HuH-7.5 (cell line): ENCODE measurements at regions not wholly inside any gene's neighbourhood (a gene's known extent, or its start where the extent isn't known, plus 50 kb on each side); places are given as distances from the start of the nearest gene placed in this dataset.

Experiments used
- DNase-seq: peaks from one replicate; pipeline ENCODE4 v3.0.0; 2011; ENCODE audit warnings: low spot score

DNA sequence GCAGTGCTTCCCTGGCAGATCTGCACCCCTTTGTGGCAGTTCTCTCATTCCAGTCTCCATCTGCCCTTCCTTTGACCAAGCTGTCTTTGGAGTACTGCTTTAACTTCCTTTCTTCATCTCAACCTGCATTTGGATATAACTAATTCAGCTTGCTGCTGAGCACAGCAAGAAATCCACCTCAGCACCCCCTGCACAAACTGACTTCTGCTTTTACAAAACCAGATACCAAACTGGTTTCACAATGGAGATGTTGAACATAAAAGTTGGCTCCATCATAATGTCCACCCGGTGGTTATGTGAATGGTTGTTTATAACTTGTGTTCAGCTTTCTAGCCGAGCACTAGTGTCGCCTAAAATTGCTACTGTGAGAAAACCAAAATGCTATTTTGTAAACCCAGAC is 341.1 kb upstream of the SEMA6D start:
- DNase-seq = no peak

DNA sequence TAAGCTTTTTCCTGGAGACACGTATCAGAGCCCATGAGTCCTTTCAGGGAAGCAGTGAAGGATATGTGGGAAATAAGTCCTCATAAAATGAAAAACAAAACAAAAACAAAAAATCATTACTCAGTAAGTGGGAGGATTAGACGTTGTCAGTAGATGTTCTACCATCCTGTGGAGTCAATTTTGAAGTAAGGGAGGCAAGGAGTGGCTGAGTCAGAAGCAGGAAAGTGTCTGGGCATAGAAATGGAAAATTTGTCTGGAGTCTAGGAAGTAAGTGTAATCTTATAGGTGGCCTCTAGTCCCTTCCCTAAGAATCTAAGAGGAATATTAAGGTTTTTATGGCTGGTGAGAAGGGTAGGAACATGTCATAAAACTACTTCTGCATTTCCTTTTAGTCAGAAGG is 339.8 kb upstream of the SEMA6D start:
- DNase-seq = no peak

GRCh38 chr15:47378527-47378926 is 338.8 kb upstream of the SEMA6D start:
- DNase-seq = no peak

DNA sequence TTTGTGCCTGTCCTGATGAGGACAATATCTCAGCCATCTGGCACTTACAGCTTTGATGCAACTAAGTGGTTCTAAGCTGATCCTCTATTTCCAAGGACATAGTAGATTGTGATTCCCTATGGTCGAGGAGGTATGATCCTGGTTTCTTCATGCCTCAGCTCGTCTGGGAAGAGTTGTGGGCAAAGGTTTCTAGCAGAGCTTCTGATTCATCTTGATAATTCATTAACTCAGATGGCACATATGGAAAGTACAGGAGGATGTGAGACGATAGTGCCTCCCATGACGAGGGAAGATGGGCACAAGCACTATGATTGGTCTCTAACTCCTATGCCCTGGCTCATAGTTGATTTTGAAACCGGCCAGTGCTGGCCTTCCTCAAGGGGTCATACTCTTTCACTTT is 334.2 kb upstream of the SEMA6D start:
- DNase-seq = no peak

GRCh38 chr15:47383801-47384200 is 333.5 kb upstream of the SEMA6D start:
- DNase-seq = no peak

DNA sequence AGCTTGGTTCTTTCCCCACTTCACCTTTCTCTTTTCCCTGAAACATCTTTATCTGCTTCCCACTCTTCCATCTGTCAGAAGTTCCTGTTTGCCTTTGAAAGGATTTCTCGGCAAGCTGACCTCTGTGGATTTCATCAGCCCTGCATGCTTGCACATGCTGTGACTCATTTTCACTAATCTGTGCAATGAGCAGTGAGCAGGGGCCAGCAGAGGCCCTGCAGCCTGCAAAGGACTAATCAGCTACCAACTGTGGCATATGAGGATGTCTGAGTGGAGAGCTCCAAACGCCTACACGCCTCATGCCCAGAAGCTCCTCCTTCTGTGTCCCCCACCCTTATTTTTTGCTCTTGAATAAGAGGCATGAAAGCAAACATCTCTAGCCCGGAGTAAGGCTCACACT is 333.0 kb upstream of the SEMA6D start:
- no peak for DNase-seq

DNA sequence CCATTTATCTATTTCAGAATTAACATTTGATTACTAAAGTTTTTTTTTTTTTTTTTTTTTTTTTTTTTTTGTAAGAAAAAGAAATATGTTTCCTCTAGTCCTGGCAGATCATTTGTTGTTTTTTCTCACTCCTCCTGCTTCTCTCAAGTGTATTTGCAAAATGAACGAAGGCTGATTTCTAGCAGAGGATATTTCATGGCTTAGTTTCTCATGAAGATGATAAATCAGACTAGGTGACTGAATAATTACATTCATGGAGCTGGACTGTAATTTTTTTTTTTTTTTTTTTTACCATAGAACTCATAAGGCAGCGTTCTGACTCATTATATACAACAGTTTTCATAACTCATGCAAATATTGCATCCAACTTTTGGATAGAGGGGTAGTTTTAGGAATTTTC is 332.5 kb upstream of the SEMA6D start:
- no peak for DNase-seq

GRCh38 chr15:47386459-47386858 is 330.8 kb upstream of the SEMA6D start:
- DNase-seq = no peak

DNA sequence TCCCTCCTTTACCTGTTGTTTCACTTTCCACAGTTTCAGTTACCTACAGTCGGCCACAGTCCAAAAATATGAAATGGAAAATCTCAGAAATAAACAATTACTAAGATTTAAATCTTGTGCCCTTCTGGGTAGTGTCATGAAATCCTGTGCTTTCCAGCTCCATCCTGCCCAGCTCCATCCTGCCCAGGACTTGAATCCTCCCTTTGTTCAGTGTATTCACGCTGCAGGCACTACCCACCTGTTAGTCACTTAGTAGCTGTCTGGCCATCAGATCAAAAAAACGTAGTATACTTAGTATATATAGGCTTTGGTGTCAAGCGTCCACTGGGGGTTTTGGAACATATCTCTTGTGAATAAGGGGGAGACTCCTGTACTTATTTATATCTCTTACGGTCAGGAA is 329.0 kb upstream of the SEMA6D start:
- no peak for DNase-seq

- DNase-seq = no peak
Measured at GRCh38 chr15:47390208-47390765, 327.0 kb upstream of the SEMA6D start.

DNA sequence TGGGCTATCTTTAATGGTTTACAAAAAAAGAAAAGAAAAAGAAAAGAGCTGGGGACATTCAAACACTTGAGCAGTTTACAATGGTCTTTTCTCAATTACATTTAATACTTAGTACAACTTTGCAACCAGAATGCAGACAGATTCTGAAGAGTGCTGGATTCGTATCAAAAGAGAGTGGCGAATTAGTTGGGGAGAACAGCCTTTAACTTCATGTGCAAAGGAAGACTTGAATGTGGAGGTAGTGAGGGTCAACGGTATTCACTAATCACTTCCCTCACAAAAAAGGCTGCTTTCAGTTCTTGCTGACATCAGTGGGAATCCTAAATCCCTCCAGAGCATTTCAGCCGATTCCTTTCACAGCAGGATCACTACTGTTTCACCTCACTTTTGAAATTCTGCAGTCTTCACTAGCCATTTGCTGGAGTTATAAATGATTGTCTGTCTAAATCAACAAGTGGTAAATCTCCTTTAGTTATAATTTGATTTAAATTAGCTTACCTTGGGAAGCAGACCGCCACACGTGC is 323.0 kb upstream of the SEMA6D start:
- no peak for DNase-seq

GRCh38 chr15:47395076-47395475 is 322.2 kb upstream of the SEMA6D start:
- DNase-seq = no peak

DNA sequence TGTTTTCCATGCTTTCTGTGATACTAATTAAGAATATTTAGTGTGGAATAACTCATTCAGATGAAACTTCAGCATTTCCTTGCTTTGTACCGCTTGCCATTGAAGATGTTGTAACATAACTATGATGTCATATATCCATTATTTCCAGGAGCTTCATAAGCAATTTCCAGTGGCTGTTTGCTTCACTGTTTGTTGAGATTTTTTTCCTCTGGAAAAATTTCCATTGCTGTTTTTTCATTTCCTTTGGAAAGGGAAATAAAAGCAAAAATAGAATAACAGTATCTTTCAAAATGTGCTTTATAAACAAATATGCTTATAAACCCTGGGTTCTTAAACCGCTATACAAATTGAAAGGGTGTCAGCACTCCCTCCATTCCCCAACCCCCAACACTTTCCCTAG is 319.6 kb upstream of the SEMA6D start:
- DNase-seq = no peak

DNA sequence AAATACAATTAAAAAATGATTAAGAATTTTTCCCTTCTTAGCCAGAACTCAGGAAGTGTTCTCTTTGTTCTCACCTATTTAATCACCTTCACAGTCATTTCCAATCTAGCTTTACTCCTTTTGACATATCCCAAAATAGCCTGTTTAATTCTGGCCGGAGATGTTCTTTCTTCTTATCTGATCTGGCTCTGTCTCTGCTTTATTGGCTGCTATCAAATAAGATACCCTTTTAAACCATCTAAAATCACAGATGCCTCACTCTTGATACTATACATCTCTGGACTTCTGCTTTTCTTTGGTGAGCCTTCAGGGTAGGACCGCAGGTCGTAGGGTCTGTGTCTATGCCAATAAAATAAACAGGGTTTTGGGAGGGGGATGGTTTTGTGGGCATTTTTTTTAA is 319.2 kb upstream of the SEMA6D start:
- DNase-seq = no peak

DNA sequence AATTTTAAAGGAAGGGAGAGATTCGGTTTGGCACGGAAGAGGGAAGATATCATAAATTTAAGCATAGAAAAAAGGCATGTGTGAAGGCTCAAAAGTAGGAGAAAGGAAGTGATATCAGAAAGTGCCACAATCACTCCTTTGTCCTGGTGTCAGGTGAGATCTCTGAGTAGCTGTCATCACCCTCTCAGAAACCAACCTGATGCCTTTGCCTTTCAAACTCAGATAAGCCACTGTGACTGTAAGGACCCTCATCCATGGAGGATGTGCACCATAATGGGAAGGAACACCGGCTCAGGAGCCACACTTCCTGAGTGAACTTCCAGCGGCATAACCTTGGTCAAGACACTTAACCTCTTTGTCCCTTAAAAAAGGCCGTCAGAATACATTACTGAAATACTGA is 318.7 kb upstream of the SEMA6D start:
- DNase-seq = no peak

- no peak for DNase-seq
Measured at GRCh38 chr15:47399100-47399499, 318.2 kb upstream of the SEMA6D start.

DNA sequence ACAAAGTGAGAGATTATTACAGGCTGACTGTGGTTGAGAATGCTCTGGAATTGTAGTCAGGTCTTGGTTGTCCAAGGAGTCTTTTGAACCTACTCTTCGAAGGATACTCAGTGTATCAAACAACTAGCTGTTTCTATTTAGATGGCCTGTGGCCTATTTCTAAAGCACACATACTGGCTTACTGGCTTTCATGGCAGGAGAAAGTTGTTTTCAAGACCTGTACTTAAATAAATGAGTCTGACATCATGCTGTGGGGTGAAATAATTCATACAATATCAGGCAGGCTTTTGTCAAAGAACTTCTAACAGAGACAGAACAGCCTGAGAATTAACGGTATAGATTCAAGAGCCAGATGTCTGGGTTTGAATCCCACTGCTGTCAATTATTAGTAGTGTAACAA is 316.7 kb upstream of the SEMA6D start:
- no peak for DNase-seq

GRCh38 chr15:47401427-47401826 is 315.9 kb upstream of the SEMA6D start:
- no peak for DNase-seq

DNA sequence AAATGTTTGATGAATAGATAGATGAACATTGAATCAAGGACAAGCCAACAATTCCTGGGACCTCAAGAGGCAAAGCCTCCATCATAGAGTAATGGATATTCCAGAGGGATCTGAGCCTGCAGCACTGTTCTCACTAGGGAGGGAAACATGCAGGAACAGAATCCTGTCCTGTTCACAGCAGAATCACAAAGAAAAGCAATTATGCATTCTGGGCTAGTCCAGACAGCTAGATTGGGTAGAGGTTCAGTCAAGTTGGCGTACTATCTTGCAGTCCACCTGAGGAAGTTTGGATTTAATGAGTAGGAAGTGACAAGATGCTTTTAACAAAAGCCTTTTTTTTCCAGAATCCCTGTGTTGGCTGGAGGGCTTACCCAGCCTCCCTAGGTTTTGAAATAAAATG is 314.5 kb upstream of the SEMA6D start:
- DNase-seq = no peak

GRCh38 chr15:47404877-47405276 is 312.4 kb upstream of the SEMA6D start:
- no peak for DNase-seq

GRCh38 chr15:47405365-47406162 is 311.7 kb upstream of the SEMA6D start:
- DNase-seq = no peak

DNA sequence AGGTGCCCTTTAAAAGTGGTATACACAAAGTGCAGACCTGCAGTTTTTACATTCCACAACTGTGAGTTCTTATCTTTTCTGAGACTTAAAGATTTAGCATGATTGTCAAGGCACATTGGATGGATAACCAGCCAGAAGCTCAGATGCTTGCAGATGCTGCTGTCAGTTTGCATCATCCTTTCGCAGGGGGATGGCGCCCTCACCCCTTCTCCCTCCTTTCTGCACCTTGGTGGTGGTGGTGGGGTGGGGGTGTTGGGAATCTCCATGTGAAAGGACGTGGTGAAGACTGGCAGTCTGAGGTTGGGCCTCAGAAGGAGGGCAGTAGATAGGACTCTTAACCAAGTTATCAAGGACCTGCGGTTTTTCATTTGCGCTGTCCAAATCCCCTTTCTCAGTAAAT is 309.6 kb upstream of the SEMA6D start:
- no peak for DNase-seq

DNA sequence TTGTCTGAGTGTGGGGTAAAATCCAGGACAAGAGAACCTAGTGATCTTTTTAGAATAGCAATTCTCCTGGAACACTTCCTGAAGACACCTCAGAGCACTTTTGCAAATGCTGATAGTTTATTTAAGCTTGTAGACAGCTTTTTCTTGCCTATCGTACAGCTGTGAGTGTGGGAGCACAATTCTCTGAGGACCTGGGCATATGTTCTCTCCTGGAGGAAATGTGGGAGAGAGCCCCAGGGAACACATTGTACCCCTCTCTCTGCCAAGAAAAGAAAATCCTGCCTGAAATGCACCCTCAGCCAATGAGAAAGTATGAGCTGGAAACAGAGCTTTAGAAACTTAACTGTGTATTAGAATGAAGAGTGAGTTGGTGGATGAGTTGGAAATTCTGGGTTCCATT is 308.3 kb upstream of the SEMA6D start:
- DNase-seq = no peak

DNA sequence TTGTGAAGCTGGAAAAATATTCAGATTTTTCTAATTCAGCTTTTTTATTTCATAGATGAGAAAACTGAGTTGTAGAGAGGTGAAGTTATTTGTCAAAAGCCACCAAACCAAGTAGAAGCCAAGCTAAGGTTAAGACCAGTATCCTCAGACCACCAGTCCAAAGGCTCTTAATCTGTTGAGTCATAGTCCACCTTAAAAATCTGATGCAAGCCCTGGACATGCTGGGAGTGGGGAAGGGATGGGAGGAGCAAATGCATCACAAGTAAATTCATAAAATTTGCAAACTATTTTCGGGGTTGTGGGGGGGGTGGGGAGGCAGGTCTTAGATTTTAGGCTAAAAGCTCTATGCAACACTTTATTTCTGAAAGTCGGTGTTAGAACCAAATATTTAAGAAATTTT is 307.7 kb upstream of the SEMA6D start:
- no peak for DNase-seq
